ENCODE measurements at regions not wholly inside any gene's neighbourhood (a gene's known extent, or its start where the extent isn't known, plus 50 kb on each side); places are given as distances from the start of the nearest gene placed in this dataset.

DNA sequence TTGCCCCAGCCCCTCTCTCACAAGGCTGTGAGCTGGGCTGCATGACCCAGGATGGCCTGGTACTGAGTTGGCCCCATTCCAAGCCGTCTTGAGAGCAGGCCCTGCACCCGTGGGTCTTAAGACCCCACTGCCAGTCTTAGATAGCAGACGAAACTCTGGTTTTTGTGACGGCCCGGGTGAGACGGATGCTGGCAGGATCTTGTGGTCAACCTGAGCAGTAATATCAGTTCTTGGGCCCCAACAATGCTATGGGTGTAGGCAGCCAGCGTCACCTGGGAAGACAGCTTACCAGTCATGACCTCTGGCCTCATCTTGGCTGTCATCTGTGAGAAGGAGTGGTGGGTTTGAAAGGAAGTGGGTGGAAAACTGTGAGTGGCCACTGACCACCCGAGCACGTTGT, 305.8 kb downstream of the ARRDC4 start:
- Histone ChIP-seq H3K9me3 (peaks cover 0 to 72% (median 21%) of the 10 kb centered on the region in 11 donors), H3K4me1 (no peaks in the 10 kb centered on the region), H3K4me3 (no peak overlapping the region), H3K36me3 (no peaks in the 10 kb centered on the region), H3K27ac (no peak overlapping the region), H3K27me3 (no peaks in the 10 kb centered on the region)
- TF ChIP-seq, protein P1, sequence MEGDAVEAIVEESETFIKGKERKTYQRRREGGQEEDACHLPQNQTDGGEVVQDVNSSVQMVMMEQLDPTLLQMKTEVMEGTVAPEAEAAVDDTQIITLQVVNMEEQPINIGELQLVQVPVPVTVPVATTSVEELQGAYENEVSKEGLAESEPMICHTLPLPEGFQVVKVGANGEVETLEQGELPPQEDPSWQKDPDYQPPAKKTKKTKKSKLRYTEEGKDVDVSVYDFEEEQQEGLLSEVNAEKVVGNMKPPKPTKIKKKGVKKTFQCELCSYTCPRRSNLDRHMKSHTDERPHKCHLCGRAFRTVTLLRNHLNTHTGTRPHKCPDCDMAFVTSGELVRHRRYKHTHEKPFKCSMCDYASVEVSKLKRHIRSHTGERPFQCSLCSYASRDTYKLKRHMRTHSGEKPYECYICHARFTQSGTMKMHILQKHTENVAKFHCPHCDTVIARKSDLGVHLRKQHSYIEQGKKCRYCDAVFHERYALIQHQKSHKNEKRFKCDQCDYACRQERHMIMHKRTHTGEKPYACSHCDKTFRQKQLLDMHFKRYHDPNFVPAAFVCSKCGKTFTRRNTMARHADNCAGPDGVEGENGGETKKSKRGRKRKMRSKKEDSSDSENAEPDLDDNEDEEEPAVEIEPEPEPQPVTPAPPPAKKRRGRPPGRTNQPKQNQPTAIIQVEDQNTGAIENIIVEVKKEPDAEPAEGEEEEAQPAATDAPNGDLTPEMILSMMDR (IDR thresholded peaks at IDR 0.05): no peak
- DNase-seq: no peak
- ATAC-seq: no peak
- intact Hi-C loops (cut with DNase I): no loop called here
- 77 to 79% methylated on average over 9 of the region's 9 CpGs for WGBS, 2 donors

GRCh38 chr15:98268163-98268562, 307.7 kb downstream of the ARRDC4 start:
- no peak for ATAC-seq
- TF ChIP-seq, protein P1 (IDR thresholded peaks at IDR 0.05): no peak
- Histone ChIP-seq H3K36me3 (no peaks in the 10 kb centered on the region), H3K4me1 (no peaks in the 10 kb centered on the region), H3K9me3 (peaks cover 0 to 57% (median 15%) of the 10 kb centered on the region in 11 donors), H3K27me3 (no peaks in the 10 kb centered on the region), H3K27ac (no peak overlapping the region), H3K4me3 (no peak overlapping the region)
- DNase-seq: no peak
- 86 to 93% methylated on average over 10 of the region's 10 CpGs for WGBS, 2 donors
- intact Hi-C loops (cut with DNase I): no loop called here

- TF ChIP-seq, protein P1 (IDR thresholded peaks at IDR 0.05): no peak
- ATAC-seq: no peak
- no peaks in the 10 kb centered on the region for H3K36me3 ChIP-seq
- H3K4me3 ChIP-seq: no peak overlapping the region
- peaks cover 0 to 29% (median 6%) of the 10 kb centered on the region in 11 donors for H3K9me3 ChIP-seq
- H3K4me1 ChIP-seq: no peaks in the 10 kb centered on the region
- 64% methylated on average over 4 of the region's 4 CpGs for WGBS, 2 donors
- intact Hi-C loops (cut with DNase I): no loop called here
- H3K27me3 ChIP-seq: peaks cover 0 to 9% (median 0%) of the 10 kb centered on the region in 7 donors
- H3K27ac ChIP-seq: no peak overlapping the region
- DNase-seq: no peak
These were observed 312.1 kb downstream of the ARRDC4 start for GRCh38 chr15:98272625-98273024.

- DNase-seq (no peak), ATAC-seq (no peak)
- no peaks in the 10 kb centered on the region for H3K36me3 ChIP-seq
- H3K27me3 ChIP-seq: peaks cover 0 to 14% (median 0%) of the 10 kb centered on the region in 7 donors
- TF ChIP-seq, protein P1 (IDR thresholded peaks at IDR 0.05): no peak
- no peaks in the 10 kb centered on the region for H3K9me3 ChIP-seq
- no peaks in the 10 kb centered on the region for H3K4me1 ChIP-seq
- WGBS, 2 donors: 56 to 57% methylated on average over 3 of the region's 3 CpGs
- H3K27ac ChIP-seq: no peak overlapping the region
- intact Hi-C loops (cut with DNase I): no loop called here
- no peak overlapping the region for H3K4me3 ChIP-seq
These were observed 315.5 kb downstream of the ARRDC4 start for GRCh38 chr15:98276018-98276417.

Data from heart right ventricle (tissue), 16 donors.